ENCODE measurements at regions not wholly inside any gene's neighbourhood (a gene's known extent, or its start where the extent isn't known, plus 50 kb on each side); places are given as distances from the start of the nearest gene placed in this dataset.
"Not testable (repeated sequence)": the region's sequence is repeated elsewhere in the genome, so short reads cannot be mapped to it uniquely, and the experiment has no call there.

DNA sequence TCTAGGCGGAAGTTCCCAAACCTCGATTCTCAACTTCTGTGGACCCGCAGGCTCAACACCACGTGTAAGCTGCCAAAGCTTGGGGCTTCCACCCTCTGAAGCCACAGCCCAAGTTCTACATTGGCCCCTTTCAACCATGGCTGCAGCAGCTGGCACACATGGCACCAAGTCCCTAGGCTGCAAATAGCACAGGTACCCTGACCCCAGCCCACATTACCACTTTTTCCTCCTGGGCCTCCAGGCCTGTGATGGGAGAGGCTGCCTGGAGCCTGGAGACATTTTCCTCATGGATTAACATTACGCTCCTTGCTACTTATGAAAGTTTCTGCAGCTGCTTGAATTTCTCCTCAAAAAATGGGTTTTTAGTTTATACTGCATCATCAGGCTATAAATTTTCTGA, 479.5 kb downstream of the PCDH7 start:
- TF ChIP-seq, protein P1, sequence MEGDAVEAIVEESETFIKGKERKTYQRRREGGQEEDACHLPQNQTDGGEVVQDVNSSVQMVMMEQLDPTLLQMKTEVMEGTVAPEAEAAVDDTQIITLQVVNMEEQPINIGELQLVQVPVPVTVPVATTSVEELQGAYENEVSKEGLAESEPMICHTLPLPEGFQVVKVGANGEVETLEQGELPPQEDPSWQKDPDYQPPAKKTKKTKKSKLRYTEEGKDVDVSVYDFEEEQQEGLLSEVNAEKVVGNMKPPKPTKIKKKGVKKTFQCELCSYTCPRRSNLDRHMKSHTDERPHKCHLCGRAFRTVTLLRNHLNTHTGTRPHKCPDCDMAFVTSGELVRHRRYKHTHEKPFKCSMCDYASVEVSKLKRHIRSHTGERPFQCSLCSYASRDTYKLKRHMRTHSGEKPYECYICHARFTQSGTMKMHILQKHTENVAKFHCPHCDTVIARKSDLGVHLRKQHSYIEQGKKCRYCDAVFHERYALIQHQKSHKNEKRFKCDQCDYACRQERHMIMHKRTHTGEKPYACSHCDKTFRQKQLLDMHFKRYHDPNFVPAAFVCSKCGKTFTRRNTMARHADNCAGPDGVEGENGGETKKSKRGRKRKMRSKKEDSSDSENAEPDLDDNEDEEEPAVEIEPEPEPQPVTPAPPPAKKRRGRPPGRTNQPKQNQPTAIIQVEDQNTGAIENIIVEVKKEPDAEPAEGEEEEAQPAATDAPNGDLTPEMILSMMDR (IDR thresholded peaks at IDR 0.05; ENCODE audit: unreplicated experiment), result no peak
- H3K9me3 Mint-ChIP-seq (ENCODE audit: unreplicated experiment), result peaks cover 17% of the 10 kb centered on the region
- intact Hi-C loops (cut with micrococcal nuclease), result no loop called here
- no peak overlapping the region for H3K27ac Mint-ChIP-seq (ENCODE audit: low read depth, unreplicated experiment)
- H3K4me1 Mint-ChIP-seq (ENCODE audit: insufficient read depth, unreplicated experiment), result no peaks in the 10 kb centered on the region
- POLR2A ChIA-PET, result no interaction called here
- H3K4me3 Mint-ChIP-seq (ENCODE audit: unreplicated experiment), result no peak overlapping the region
- BruUV-seq (replicated peaks), result no TSS peak
- H3K36me3 Mint-ChIP-seq (ENCODE audit: insufficient read depth, unreplicated experiment), result no peaks in the 10 kb centered on the region
- no peak for DNase-seq (ENCODE audit: unreplicated experiment)
- CTCF ChIA-PET, result interaction anchor here (0.6 kb wide), 1 partner anchor 9 kb away, joined by 3 read pairs; no protein-coding TSS in a partner anchor
- no peaks in the 10 kb centered on the region for H3K27me3 Mint-ChIP-seq (ENCODE audit: insufficient read depth, unreplicated experiment)

DNA sequence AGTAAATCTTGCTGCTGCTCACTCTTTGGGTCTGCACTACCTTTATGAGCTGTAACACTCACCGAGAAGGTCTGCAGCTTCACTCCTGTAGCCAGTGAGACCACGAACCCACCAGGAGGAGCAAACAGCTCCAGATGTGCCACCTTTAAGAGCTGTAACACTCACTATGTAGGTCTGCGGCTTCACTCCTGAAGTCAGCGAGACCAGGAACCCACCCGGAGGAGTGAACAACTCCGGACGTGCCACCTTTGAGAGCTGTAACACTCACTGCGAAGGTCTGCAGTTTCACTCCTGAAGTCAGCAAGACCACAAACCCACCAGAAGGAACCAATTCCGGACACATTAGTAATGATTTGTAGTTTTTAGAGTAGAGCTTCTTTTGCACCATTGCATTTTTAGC, 481.9 kb downstream of the PCDH7 start:
- H3K4me3 Mint-ChIP-seq (ENCODE audit: unreplicated experiment); intact Hi-C loops (cut with micrococcal nuclease); H3K36me3 Mint-ChIP-seq (ENCODE audit: insufficient read depth, unreplicated experiment); BruUV-seq (replicated peaks); H3K27ac Mint-ChIP-seq (ENCODE audit: low read depth, unreplicated experiment); H3K4me1 Mint-ChIP-seq (ENCODE audit: insufficient read depth, unreplicated experiment); H3K27me3 Mint-ChIP-seq (ENCODE audit: insufficient read depth, unreplicated experiment); DNase-seq (ENCODE audit: unreplicated experiment); CTCF ChIA-PET: not testable (repeated sequence)
- peaks cover 17% of the 10 kb centered on the region for H3K9me3 Mint-ChIP-seq (ENCODE audit: unreplicated experiment)
- POLR2A ChIA-PET, result interaction anchor here (0.6 kb wide), 1 partner anchor 327 kb away, joined by 3 read pairs; no protein-coding TSS in a partner anchor

DNA sequence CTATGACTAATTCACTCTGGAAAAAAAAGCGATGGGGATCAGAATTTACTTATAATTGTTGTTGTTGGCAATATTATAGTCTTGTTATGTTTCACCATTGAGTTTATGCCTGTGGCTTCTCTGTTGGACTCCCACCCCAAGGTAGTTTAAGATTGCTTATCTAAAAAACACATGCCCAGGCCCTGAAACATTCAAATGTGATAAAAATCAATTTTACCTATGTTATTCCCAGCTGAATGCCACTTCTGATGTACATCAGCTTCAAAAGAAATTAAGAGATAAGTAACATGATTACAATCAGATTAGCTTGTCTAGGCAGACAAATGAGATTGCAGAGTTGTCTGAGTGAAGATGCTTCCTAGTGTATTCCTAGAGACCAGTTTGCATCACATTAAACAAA, 484.7 kb downstream of the PCDH7 start:
- DNase-seq (ENCODE audit: unreplicated experiment), result no peak
- Mint-ChIP-seq H3K4me1 (ENCODE audit: insufficient read depth, unreplicated experiment) (no peaks in the 10 kb centered on the region), H3K27me3 (ENCODE audit: insufficient read depth, unreplicated experiment) (no peaks in the 10 kb centered on the region)

DNA sequence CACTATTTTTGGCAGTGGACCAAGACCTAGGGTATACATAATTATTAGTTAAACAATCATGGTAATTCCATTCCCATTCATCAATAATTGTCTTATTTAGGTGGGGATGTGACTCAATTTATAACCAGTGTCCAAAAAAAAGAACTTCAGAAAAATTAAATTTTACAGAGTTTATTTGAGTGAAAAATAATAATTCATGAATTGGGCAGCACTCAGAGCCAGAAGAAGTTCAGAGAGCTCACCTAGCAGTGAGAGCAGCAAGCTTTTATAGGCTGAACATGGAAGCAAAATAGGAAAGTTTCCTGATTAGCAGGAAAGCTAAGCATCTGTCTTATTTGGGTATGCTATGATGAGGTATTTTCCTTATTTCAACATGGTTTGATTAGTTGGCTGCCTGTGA, 500.8 kb downstream of the PCDH7 start:
- BruUV-seq (replicated peaks), result no TSS peak
- intact Hi-C loops (cut with micrococcal nuclease), result no loop called here
- H3K4me1 Mint-ChIP-seq (ENCODE audit: insufficient read depth, unreplicated experiment), result no peaks in the 10 kb centered on the region
- H3K4me3 Mint-ChIP-seq (ENCODE audit: unreplicated experiment), result no peak overlapping the region
- H3K36me3 Mint-ChIP-seq (ENCODE audit: insufficient read depth, unreplicated experiment), result peaks cover 6% of the 10 kb centered on the region
- H3K27ac Mint-ChIP-seq (ENCODE audit: low read depth, unreplicated experiment), result no peak overlapping the region
- H3K9me3 Mint-ChIP-seq (ENCODE audit: unreplicated experiment), result no peaks in the 10 kb centered on the region
- ChIA-PET POLR2A (interaction anchor here (1.5 kb wide), 1 partner anchor 10 kb away, joined by 5 read pairs; no protein-coding TSS in a partner anchor), CTCF (no interaction called here)
- TF ChIP-seq, protein P1 (IDR thresholded peaks at IDR 0.05; ENCODE audit: unreplicated experiment), result no peak
- DNase-seq (ENCODE audit: unreplicated experiment), result no peak
- H3K27me3 Mint-ChIP-seq (ENCODE audit: insufficient read depth, unreplicated experiment), result no peaks in the 10 kb centered on the region

More for the DNA sequence above, 484.7 kb downstream of the PCDH7 start:
- TF ChIP-seq, protein P1 (IDR thresholded peaks at IDR 0.05; ENCODE audit: unreplicated experiment), result no peak
- no peak overlapping the region for H3K27ac Mint-ChIP-seq (ENCODE audit: low read depth, unreplicated experiment)
- H3K9me3 Mint-ChIP-seq (ENCODE audit: unreplicated experiment), result peaks cover 8% of the 10 kb centered on the region
- no TSS peak for BruUV-seq (replicated peaks)
- intact Hi-C loops (cut with micrococcal nuclease), result no loop called here
- ChIA-PET POLR2A (no interaction called here), CTCF (no interaction called here)
- H3K36me3 Mint-ChIP-seq (ENCODE audit: insufficient read depth, unreplicated experiment), result no peaks in the 10 kb centered on the region
- H3K4me3 Mint-ChIP-seq (ENCODE audit: unreplicated experiment), result no peak overlapping the region

DNA sequence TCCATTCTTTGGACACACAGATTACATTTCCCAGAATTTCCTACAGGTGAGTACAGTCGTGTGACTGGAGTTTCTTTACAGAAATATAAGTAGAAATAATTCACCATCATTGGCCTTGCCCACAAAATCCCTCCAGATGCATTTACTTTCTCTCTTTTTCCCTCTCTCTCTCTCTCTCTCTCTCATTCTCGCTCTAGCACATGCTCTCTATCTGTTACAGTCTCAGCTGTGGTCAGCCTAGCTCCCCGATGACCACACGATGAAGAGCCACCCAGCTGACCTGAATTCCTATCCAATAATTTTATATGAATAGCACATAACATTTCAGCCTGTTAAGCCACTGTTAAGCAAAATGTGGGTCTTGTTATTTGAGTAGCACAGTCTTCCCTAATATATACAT, 507.9 kb downstream of the PCDH7 start:
- H3K27ac Mint-ChIP-seq (ENCODE audit: low read depth, unreplicated experiment), result no peak overlapping the region
- no peaks in the 10 kb centered on the region for H3K36me3 Mint-ChIP-seq (ENCODE audit: insufficient read depth, unreplicated experiment)
- ChIA-PET POLR2A (interaction anchor here (0.9 kb wide), 1 partner anchor 26 kb away, joined by 3 read pairs; no protein-coding TSS in a partner anchor), CTCF (interaction anchor here (0.6 to 0.7 kb wide), 4 partner anchors 27 to 105 kb away, joined by 3 to 5 read pairs (median 4); no protein-coding TSS in a partner anchor)
- H3K9me3 Mint-ChIP-seq (ENCODE audit: unreplicated experiment), result no peaks in the 10 kb centered on the region
- H3K4me3 Mint-ChIP-seq (ENCODE audit: unreplicated experiment), result no peak overlapping the region
- TF ChIP-seq, protein P1 (IDR thresholded peaks at IDR 0.05; ENCODE audit: unreplicated experiment), result no peak
- BruUV-seq (replicated peaks), result no TSS peak
- intact Hi-C loops (cut with micrococcal nuclease), result no loop called here
- no peaks in the 10 kb centered on the region for H3K4me1 Mint-ChIP-seq (ENCODE audit: insufficient read depth, unreplicated experiment)
- no peak for DNase-seq (ENCODE audit: unreplicated experiment)
- H3K27me3 Mint-ChIP-seq (ENCODE audit: insufficient read depth, unreplicated experiment), result no peaks in the 10 kb centered on the region

Data from MCF 10A (cell line).